Coronary artery (tissue), 2 donors: ENCODE measurements at regions not wholly inside any gene's neighbourhood (a gene's known extent, or its start where the extent isn't known, plus 50 kb on each side); places are given as distances from the start of the nearest gene placed in this dataset.

Experiments
- DNase-seq: peaks from one replicate; pipeline ENCODE4 v3.0.0-alpha.2; 2017; ENCODE audit warnings: low spot score
- H3K27ac ChIP-seq, 2 donors: fragments of 200-600 bp; sonication (generic); one replicate each; pipeline ENCODE4 v1.5.1; 2016 to 2019
- H3K4me3 ChIP-seq: fragments of 200-600 bp; sonication (generic); 2 replicates; pipeline ENCODE4 v1.5.1; 2016; ENCODE audit warnings: mild to moderate bottlenecking, moderate library complexity
- TF ChIP-seq, protein P1 (sequence below): fragments of 200-600 bp; sonication (generic); IDR thresholded peaks from one replicate; pipeline ENCODE4 v1.5.1; 2019; ENCODE audit warnings: antibody characterized with exemption

- no peak overlapping the region for H3K4me3 ChIP-seq
- H3K27ac ChIP-seq: no peak overlapping the region
- TF ChIP-seq, protein P1, sequence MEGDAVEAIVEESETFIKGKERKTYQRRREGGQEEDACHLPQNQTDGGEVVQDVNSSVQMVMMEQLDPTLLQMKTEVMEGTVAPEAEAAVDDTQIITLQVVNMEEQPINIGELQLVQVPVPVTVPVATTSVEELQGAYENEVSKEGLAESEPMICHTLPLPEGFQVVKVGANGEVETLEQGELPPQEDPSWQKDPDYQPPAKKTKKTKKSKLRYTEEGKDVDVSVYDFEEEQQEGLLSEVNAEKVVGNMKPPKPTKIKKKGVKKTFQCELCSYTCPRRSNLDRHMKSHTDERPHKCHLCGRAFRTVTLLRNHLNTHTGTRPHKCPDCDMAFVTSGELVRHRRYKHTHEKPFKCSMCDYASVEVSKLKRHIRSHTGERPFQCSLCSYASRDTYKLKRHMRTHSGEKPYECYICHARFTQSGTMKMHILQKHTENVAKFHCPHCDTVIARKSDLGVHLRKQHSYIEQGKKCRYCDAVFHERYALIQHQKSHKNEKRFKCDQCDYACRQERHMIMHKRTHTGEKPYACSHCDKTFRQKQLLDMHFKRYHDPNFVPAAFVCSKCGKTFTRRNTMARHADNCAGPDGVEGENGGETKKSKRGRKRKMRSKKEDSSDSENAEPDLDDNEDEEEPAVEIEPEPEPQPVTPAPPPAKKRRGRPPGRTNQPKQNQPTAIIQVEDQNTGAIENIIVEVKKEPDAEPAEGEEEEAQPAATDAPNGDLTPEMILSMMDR: no peak
- DNase-seq: peak; percentile 60
Measured at GRCh38 chr11:112795911-112796649, 165.1 kb upstream of the NCAM1 start.

DNA sequence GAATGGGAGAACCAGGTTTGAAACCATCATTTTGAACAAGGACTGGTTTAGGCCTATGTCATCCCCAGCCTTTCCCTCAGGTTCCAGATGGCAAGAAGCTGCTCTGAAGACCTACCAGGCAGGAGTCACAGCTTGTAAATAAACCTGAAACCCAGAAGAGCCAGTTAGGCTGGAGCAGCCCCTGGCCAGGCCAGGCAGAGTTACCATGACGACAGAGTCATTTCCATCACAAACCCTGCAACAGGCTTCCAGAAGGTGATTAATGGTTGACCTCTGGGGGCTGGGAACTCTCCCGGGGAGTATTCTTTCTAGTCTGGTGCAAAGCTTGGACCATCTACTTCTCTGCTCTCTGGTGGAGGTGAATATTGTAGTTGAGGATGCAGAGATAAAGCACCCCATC is 164.1 kb upstream of the NCAM1 start:
- TF ChIP-seq, protein P1: no peak
- no peak overlapping the region for H3K27ac ChIP-seq
- no peak overlapping the region for H3K4me3 ChIP-seq
- no peak for DNase-seq

DNA sequence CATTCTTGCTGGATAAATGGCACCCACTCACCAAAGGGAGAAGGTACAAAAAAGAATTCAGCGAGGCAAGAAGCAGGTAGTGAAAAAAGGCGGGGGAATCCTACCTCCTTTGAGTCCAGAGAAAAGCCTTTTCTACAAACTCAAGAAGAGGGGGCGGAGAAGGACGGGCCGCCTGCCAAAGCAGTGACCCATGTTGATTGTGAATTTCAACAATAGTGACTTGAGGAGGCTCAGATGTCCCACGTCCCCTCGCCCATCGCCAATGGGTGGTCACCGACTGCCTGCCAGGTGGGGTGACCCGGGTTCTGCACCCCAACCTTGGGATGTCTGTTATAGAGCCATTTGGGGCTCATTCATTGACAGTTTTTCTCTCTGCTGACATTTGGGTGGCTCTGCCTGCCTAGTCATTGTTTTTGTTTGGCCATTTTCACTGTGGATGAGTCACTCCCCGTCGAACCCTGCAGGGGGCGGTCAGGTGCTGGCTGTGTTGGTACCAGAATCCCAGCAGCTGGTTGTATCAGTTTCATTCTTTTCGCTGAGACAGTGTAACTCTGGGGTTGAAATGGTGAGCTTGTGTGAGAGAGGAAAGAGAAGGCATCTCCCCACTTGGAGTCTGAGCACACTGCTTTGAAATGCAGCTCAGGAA is 163.4 kb upstream of the NCAM1 start:
- Histone ChIP-seq H3K27ac (no peak overlapping the region), H3K4me3 (no peak overlapping the region)
- TF ChIP-seq, protein P1: no peak
- DNase-seq: peak; percentile 68

- TF ChIP-seq, protein P1: no peak
- peak; percentile 66 for DNase-seq
- Histone ChIP-seq H3K27ac (no peak overlapping the region), H3K4me3 (no peak overlapping the region)
Measured at GRCh38 chr11:112801025-112801816, 160.0 kb upstream of the NCAM1 start.

DNA sequence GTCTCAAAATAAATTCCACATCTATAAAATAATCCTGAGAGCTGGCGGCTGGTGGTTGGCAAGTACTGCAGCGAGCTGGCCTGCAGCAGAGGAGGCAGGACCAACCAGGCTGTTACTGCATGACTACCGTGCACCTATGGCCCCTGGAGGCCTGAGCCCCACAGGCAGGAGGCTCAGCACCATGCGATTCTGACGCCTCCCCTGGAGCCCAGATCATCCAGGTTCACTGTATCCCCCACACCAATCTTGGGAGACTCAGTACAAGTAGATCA is 159.5 kb upstream of the NCAM1 start:
- no peak overlapping the region for H3K27ac ChIP-seq
- no peak for DNase-seq
- TF ChIP-seq, protein P1: no peak
- H3K4me3 ChIP-seq: no peak overlapping the region

- DNase-seq: no peak
- no peak overlapping the region for H3K4me3 ChIP-seq
- TF ChIP-seq, protein P1: no peak
- no peak overlapping the region for H3K27ac ChIP-seq
Measured at GRCh38 chr11:112805658-112806057, 155.6 kb upstream of the NCAM1 start.
